NOMO-1 treated with dmso at 0.1 percent for 144 hours (cell line): ENCODE measurements at regions not wholly inside any gene's neighbourhood (a gene's known extent, or its start where the extent isn't known, plus 50 kb on each side); places are given as distances from the start of the nearest gene placed in this dataset.
"Not testable (repeated sequence)": the region's sequence is repeated elsewhere in the genome, so short reads cannot be mapped to it uniquely, and the experiment has no call there.

ENCODE experiments used
- DNase-seq: peaks from one replicate; lab custom pipeline; 2025; ENCODE audit not compliant: unreplicated experiment; lab: John Stamatoyannopoulos, UW

GRCh38 chr3:139095803-139096466, 51.2 kb upstream of the PRR23C start:
- no peak for DNase-seq

DNA sequence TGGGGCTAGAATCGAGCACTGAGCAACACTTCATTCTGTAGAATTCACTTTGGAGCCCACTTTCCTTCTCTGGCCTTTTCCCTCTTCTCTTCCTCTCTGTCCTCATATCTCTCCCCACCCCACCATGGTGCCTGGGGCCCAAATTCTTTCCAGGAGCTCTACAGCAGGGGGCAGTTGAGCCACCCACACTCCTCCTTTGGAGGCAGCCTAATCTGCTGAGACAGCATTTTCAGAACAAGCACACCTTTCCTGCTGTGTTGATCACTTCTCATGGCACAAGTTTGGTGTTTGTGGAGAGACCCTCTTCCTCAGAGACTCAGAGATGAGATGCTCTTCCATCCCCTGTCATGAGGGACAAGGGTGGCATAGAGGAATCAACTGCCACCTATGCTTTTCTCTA, 52.0 kb upstream of the PRR23C start:
- no peak for DNase-seq

- DNase-seq: no peak
Measured at GRCh38 chr3:139098391-139098790, 53.7 kb upstream of the PRR23C start.

GRCh38 chr3:139099968-139100817, 55.5 kb upstream of the PRR23C start:
- no peak for DNase-seq

DNA sequence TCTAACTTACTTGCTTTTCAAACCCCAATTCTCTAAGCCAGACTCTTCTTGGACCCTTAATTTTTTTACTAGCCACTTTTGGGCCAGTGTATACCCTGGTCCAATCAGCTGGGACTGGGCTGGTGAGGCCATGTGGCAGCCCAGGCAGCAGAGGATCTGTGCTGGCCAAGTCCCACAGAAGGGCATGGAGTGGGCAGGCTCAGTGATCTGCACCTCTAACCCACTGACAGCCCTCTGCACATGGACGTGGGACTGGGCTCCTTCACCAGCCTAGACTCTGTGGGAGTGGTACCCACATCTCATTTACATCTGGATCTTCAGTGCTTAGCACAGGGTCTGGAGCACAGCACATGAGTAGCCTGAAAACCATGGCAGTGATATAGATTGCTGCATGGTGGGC, 56.1 kb upstream of the PRR23C start:
- no peak for DNase-seq

DNA sequence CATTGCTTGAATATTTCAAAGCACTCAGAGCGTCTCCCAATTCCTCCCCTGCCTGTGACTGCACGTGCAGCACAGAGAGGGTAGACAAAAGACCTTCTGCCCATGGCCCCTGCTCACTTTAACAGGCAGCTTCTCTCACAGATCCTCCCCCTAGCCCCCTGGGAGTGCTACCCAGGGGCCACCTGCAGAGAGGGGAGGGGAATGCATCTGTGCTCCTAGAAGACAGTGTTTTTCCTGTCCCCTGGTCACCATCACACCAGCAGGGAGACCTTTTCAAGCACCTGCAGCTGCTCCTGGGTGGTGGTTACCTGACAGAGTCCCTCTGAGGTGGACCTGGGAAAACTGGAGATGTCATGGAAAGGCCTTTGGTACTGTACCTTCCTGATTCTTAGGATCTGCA, 56.7 kb upstream of the PRR23C start:
- no peak for DNase-seq

GRCh38 chr3:139103484-139103883, 58.8 kb upstream of the PRR23C start:
- DNase-seq: no peak

DNA sequence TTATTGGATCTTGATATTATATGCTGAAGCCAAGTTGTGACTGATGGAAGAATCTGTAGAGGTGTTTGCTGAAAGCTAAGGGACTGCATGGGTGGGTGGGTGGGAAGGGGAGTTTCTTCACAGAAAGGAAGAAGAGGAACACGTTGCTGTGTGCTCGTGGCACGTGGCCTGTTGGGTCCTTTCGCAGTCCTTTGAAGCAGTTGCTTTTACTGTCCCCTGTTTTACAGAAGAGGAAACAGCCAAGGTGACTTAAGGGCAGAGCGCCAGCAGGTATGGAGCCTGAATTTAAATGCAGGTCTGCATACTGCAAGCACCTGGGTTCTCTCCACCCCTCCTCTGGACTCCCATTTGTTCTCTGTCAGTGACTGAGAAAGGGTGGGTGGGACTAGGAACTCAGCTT, 59.4 kb upstream of the PRR23C start:
- DNase-seq: no peak

GRCh38 chr3:139105154-139105702, 60.5 kb upstream of the PRR23C start:
- no peak for DNase-seq

DNA sequence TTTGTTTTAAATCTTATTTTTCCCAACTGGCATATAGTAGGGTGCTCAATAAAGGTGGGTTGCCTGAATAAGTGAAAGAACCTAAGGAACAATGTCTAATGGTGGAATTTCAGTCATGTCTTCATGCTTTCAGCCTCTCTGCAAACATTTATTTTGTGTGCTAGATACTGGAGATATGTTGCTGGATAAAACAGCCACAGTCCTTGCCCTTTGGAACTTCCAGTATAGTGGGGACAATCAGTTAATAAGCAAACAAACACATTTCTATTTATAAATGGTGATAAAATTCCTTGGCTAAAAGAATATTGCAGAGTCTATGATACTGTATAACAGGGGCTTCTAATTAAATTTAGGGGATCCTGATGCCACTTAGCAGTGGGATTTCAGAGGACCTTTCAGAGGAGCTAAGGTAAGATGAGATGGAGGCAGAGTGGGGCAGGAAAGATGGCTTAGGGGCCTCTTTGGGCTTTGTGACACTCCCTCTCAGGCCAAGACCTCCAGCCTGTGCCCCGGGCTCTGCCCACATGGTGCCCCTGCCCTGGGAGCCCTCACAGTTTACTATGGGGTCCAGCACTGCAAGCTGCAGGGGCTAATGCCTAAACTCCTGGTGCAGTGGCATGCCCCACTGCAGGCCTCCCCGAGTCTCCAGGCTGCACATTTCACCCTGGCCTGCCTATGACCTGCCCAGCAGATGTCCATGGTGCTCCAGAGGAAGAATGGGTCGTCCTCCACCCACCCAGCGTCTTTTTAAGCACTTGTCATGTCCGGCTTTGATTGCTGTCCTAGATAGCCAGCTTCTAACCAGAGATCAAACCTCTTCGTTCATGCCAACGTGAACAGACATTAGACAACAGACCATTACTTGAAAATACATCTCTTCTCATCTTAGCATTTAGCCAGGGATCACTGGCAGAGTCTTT, 61.6 kb upstream of the PRR23C start:
- no peak for DNase-seq

- DNase-seq: no peak
Measured at GRCh38 chr3:139107424-139108252, 62.9 kb upstream of the PRR23C start.

GRCh38 chr3:139108253-139108969, 63.7 kb upstream of the PRR23C start:
- no peak for DNase-seq

DNA sequence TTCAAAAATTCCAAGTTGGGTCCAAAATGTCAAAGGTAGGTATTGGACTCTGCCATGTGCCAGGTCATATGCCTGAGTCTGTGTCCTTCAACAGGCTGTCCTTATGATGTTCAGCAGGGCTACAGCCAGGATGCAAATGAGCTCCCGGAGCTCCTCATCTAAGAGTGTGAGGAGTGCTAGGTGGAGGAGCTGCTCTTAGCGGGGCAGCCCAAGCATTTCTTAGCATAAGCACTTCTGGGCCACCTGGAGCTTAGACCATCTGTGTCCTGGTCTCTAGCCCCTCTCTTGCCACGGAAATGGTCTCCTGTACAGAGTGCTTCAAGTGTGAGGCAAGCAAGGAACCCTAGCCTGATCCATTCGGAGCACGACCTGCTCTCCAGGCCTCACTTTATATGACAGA, 64.6 kb upstream of the PRR23C start:
- DNase-seq: no peak

GRCh38 chr3:139110072-139110830, 65.6 kb upstream of the PRR23C start:
- DNase-seq: no peak

GRCh38 chr3:139110929-139111328, 66.2 kb upstream of the PRR23C start:
- DNase-seq: not testable (repeated sequence)

DNA sequence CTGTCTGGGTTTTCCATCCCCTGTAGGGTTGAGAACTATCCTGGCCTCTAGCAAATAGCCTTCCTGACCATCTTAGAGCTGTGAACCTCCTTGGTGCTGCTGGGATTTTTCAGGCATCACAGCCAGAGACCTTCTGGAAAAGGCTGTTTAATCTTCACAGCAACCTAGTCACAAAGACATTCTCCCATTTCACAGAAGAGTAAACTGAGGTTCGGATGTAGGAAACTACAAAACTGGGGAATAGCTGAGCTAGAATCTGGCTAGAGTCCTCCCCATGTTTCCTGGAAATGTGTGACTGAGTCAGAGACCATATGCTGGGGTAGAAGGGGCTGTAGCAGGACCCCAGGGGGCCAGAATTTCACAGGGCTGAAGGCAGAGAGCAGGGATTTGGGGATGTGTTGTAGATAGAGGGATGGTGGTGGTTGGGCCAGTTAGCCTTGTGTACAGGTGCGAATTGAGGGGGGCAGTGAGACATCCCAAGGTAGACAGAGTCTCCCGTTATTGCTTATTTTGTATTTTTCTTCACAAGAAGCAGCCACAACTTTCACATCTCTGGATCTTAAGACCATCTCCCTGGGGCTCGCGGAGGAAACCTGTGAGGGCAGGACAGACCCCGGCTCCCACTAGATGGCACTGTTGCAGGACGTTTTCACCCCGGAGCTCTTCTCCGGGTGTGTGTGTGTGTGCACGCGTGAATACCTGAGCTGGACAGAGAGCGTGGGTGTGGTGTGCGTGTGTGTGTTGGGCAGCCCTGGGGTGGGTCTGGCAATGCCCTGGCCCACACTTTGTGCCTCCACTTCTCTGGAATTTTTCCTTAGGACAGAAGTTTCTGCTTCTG, 66.9 kb upstream of the PRR23C start:
- DNase-seq: peak; percentile 46

GRCh38 chr3:139112230-139112558, 67.5 kb upstream of the PRR23C start:
- no peak for DNase-seq
